ENCODE measurements at regions not wholly inside any gene's neighbourhood (a gene's known extent, or its start where the extent isn't known, plus 50 kb on each side); places are given as distances from the start of the nearest gene placed in this dataset.

DNA sequence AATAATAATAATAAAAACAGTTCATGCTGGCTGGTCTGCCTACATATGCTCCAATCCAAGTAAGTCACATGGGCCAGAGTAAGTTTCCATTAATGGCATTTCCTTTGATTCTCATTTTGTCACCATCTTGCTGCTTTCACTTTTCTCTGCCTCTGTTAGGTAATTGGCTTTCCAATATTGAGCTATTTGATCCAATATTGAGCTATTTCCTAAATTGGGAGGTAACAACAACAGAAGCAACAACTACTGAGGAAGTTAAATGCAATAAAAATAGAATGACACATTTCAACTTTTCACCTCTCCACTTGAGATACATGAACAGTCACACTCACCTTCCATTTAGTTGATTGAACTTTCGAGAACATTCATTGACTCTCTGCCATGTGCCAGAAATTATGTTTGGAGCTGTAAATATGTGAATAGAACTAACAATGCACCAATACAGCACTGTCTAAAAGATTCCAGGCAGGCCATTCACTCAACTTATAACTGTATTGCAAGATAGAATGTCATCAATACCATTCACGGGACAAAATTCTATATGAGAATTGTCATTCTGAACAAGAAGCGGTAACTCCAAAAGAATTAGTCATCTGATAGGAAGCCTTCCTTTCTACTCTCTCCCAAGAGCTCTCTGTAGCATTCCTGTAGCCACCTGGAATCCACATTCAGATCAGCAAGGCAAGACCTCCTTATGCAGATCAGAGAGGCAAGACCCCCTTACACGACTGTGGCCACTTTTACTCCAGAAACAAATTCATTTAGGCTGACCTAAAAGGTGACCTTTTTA lies 136.4 kb downstream of the PHLDA1 start:
- peaks cover 12% of the 10 kb centered on the region for H3K4me1 ChIP-seq
- DNase-seq (ENCODE audit: low read depth in 1 of 2, low spot score in 1 of 2) (no peak), FAIRE-seq (no peak), ATAC-seq (no peak)
- TF ChIP-seq HOXA7 (CRISPR knock-in tag; IDR thresholded peaks at IDR 0.05) (no peak), HOXB5 (CRISPR knock-in tag; IDR thresholded peaks at IDR 0.05) (no peak), EP300 (IDR thresholded peaks at IDR 0.05) (no peak), ZFP36 (IDR thresholded peaks at IDR 0.05; ENCODE audit: borderline replicate concordance, partially characterized antibody) (no peak), GATA3 (IDR thresholded peaks at IDR 0.05; ENCODE audit: borderline replicate concordance) (no peak), FOSL2 (IDR thresholded peaks at IDR 0.05) (no peak), FOSL2 (CRISPR knock-in tag; IDR thresholded peaks at IDR 0.05) (no peak), RFX5 (IDR thresholded peaks at IDR 0.05) (no peak), JUNB (IDR thresholded peaks at IDR 0.05) (no peak), JUN (IDR thresholded peaks at IDR 0.05) (no peak), NFE2L2 (conservative IDR thresholded peaks at IDR 0.05; ENCODE audit: low read length) (no peak), SMC3 (IDR thresholded peaks at IDR 0.05) (no peak), MAZ (IDR thresholded peaks at IDR 0.05; ENCODE audit: borderline replicate concordance, low read depth, low read length) (no peak)
- TF ChIP-seq, protein P1, sequence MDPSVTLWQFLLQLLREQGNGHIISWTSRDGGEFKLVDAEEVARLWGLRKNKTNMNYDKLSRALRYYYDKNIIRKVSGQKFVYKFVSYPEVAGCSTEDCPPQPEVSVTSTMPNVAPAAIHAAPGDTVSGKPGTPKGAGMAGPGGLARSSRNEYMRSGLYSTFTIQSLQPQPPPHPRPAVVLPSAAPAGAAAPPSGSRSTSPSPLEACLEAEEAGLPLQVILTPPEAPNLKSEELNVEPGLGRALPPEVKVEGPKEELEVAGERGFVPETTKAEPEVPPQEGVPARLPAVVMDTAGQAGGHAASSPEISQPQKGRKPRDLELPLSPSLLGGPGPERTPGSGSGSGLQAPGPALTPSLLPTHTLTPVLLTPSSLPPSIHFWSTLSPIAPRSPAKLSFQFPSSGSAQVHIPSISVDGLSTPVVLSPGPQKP (IDR thresholded peaks at IDR 0.05; ENCODE audit: low read depth, low read length): no peak
- TF ChIP-seq, protein P2, sequence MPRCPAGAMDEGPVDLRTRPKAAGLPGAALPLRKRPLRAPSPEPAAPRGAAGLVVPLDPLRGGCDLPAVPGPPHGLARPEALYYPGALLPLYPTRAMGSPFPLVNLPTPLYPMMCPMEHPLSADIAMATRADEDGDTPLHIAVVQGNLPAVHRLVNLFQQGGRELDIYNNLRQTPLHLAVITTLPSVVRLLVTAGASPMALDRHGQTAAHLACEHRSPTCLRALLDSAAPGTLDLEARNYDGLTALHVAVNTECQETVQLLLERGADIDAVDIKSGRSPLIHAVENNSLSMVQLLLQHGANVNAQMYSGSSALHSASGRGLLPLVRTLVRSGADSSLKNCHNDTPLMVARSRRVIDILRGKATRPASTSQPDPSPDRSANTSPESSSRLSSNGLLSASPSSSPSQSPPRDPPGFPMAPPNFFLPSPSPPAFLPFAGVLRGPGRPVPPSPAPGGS (IDR thresholded peaks at IDR 0.05): no peak
- TF ChIP-seq, protein P3, sequence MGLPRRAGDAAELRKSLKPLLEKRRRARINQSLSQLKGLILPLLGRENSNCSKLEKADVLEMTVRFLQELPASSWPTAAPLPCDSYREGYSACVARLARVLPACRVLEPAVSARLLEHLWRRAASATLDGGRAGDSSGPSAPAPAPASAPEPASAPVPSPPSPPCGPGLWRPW (IDR thresholded peaks at IDR 0.05): no peak
- 87% methylated on average over 4 of the region's 4 CpGs for WGBS (ENCODE audit: missing lambda C conversion rate)
- H3K4me3 ChIP-seq: no peak overlapping the region
- H3K9me3 ChIP-seq: no peaks in the 10 kb centered on the region
- H3K4me2 ChIP-seq: no peak overlapping the region
- ChIA-PET POLR2A (no interaction called here), CTCF (interaction anchor here (1.2 to 1.6 kb wide), 2 partner anchors 9 to 16 kb away, joined by 3 to 4 read pairs; no protein-coding TSS in a partner anchor)
- peak overlapping the region in 1 of 2 experiments; percentile 34; a peak in 2 of 6 replicates for H3K27ac ChIP-seq

DNA sequence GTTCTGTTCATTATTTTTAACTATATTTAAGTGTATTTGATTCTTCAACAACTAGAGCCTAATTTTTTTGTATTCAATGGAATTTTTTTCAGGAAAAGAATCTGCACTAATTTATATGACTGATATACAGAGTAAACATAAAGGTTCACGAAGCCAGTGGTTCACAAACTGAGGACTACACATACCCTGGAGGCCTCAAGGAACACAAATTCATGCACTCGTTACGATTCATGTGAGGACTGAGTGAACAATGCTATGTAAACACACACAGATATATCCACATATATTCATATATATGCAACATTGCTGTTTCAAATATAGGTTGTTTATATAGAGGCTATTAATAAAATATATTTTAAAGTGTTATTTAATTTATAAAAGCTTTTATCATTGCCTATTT lies 137.8 kb downstream of the PHLDA1 start:
- no peak for ATAC-seq
- no peak for DNase-seq (ENCODE audit: low read depth in 1 of 2, low spot score in 1 of 2)
- H3K4me1 ChIP-seq: peaks cover 14% of the 10 kb centered on the region
- H3K9me3 ChIP-seq: no peaks in the 10 kb centered on the region
- CTCF ChIA-PET: interaction anchor here (1.6 kb wide), 1 partner anchor 15 kb away, joined by 3 read pairs; no protein-coding TSS in a partner anchor
- H3K4me2 ChIP-seq: no peak overlapping the region
- no peak overlapping the region for H3K4me3 ChIP-seq
- POLR2A ChIA-PET: no interaction called here
- H3K27ac ChIP-seq: no peak overlapping the region
- TF ChIP-seq EP300 (IDR thresholded peaks at IDR 0.05) (no peak), RAD21 (conservative IDR thresholded peaks at IDR 0.05 in 1 of 2, IDR thresholded peaks at IDR 0.05 in 1 of 2) (no peak), EHF (CRISPR knock-in tag; IDR thresholded peaks at IDR 0.05) (no peak), FOSL2 (IDR thresholded peaks at IDR 0.05) (no peak), FOSL2 (CRISPR knock-in tag; IDR thresholded peaks at IDR 0.05) (no peak), RCOR1 (IDR thresholded peaks at IDR 0.05; ENCODE audit: low read depth, low read length) (no peak), HOXB13 (CRISPR knock-in tag; IDR thresholded peaks at IDR 0.05; ENCODE audit: low read depth) (no peak), RARB (CRISPR knock-in tag; IDR thresholded peaks at IDR 0.05) (no peak), ZNF302 (CRISPR knock-in tag; IDR thresholded peaks at IDR 0.05) (no peak), JUNB (IDR thresholded peaks at IDR 0.05) (no peak), ZFP36 (IDR thresholded peaks at IDR 0.05; ENCODE audit: borderline replicate concordance, partially characterized antibody) (no peak), HOXA7 (CRISPR knock-in tag; IDR thresholded peaks at IDR 0.05) (no peak), JUN (IDR thresholded peaks at IDR 0.05) (no peak), CHD4 (IDR thresholded peaks at IDR 0.05; ENCODE audit: borderline replicate concordance) (no peak), FOXS1 (CRISPR knock-in tag; IDR thresholded peaks at IDR 0.05) (no peak), SMC3 (IDR thresholded peaks at IDR 0.05) (no peak)
- TF ChIP-seq, protein P4, sequence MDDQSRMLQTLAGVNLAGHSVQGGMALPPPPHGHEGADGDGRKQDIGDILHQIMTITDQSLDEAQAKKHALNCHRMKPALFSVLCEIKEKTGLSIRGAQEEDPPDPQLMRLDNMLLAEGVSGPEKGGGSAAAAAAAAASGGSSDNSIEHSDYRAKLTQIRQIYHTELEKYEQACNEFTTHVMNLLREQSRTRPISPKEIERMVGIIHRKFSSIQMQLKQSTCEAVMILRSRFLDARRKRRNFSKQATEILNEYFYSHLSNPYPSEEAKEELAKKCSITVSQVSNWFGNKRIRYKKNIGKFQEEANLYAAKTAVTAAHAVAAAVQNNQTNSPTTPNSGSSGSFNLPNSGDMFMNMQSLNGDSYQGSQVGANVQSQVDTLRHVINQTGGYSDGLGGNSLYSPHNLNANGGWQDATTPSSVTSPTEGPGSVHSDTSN (IDR thresholded peaks at IDR 0.05): no peak
- TF ChIP-seq, protein P2 (IDR thresholded peaks at IDR 0.05): no peak
- WGBS (ENCODE audit: missing lambda C conversion rate): 74% methylated on average over 3 of the region's 3 CpGs
- no peak for FAIRE-seq
